ENCODE measurements at regions not wholly inside any gene's neighbourhood (a gene's known extent, or its start where the extent isn't known, plus 50 kb on each side); places are given as distances from the start of the nearest gene placed in this dataset.

DNA sequence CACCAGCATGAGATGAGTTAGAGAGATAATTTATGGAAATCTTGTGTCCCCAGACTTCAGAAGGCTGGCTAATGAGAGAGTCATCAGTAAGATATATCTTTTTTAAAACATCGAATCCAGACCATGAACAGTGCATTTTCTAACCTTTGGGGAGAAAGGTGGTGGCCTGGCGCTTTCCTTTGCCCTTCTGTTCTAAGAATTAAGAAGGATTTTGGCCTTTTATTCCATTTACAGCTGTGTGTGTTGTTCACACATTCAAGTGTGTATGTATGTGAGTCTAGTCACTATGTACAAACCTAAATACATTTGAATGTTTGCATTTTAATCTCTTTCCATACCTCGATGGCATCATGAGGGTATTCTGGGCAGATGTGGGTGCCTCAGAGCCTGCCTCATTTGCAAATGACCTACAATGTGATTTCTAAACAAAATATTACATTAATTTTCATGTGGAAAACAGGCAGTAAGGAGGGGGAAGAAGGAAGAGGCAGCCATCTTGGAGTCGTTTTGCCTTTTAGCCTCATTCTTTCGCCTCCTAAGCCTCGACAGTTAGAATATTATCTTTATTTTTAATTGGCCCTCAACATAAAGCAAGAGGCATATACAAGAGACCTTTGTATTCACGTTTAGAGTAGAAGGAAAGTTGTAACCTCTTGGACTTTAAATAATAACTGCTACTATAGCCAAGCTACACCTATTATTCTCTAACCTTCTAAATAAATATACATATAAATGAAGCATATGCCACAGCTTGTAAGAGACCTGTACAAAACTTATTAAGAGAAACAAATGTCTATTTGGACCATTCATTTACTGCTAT, 125.3 kb upstream of the TMEM161B start:
- Histone ChIP-seq H3K27ac (ENCODE audit: low read depth) (peak overlapping the region; percentile 20; the same call in 1 of the 2 replicates), H2AFZ (no peak overlapping the region), H3K27me3 (ENCODE audit: insufficient read depth) (peaks cover 12% of the 10 kb centered on the region; the same call in 1 of the 2 replicates), H3K9me2 (ENCODE audit: insufficient read depth) (no peaks in the 10 kb centered on the region), H3K4me1 (ENCODE audit: insufficient read depth) (peaks cover 96% of the 10 kb centered on the region), H3F3A (replicated peaks; ENCODE audit: low read depth) (0 out of 2 replicates have a peak, but pooled peaks cover 3% of the 10 kb centered on the region), H3K4me3 (no peak overlapping the region), H3K36me3 (ENCODE audit: insufficient read depth) (no peaks in the 10 kb centered on the region), H4K20me1 (replicated peaks; ENCODE audit: insufficient read depth) (no peaks in the 10 kb centered on the region), H3K4me2 (peak overlapping the region; percentile 37), H3K79me2 (replicated peaks; ENCODE audit: insufficient read depth) (no peaks in the 10 kb centered on the region)
- ATAC-seq = no peak
- Mint-ChIP-seq H3K9me3 (no peaks in the 10 kb centered on the region), H3K27me3 (ENCODE audit: insufficient read depth, low read depth, poor library complexity) (peaks cover 9% of the 10 kb centered on the region), H3K36me3 (ENCODE audit: low read depth) (no peaks in the 10 kb centered on the region), H3K4me3 (no peak overlapping the region), H3K4me1 (peaks cover 81% of the 10 kb centered on the region), H3K27ac (no peak overlapping the region)
- no peak for DNase-seq (ENCODE audit: low spot score)
- TF ChIP-seq CTCF (conservative IDR thresholded peaks at IDR 0.05; ENCODE audit: low read depth in 2 of 2) (no peak), POLR2AphosphoS5 (IDR thresholded peaks at IDR 0.05; ENCODE audit: low read depth) (no peak), NANOG (IDR thresholded peaks at IDR 0.05; ENCODE audit: borderline replicate concordance) (no peak), STAT1 (IDR thresholded peaks at IDR 0.05; ENCODE audit: unreplicated experiment) (no peak), CREB1 (CRISPR knock-in tag; IDR thresholded peaks at IDR 0.05; ENCODE audit: low read depth) (no peak), EZH2 (IDR thresholded peaks at IDR 0.05; ENCODE audit: low read depth, unreplicated experiment) (no peak), EZH2phosphoT487 (IDR thresholded peaks at IDR 0.05; ENCODE audit: unreplicated experiment) (no peak), JUNB (IDR thresholded peaks at IDR 0.05; ENCODE audit: unreplicated experiment) (no peak), ETS1 (IDR thresholded peaks at IDR 0.05) (no peak), ZNF462 (CRISPR knock-in tag; IDR thresholded peaks at IDR 0.05) (no peak), ZNF331 (CRISPR knock-in tag; IDR thresholded peaks at IDR 0.05; ENCODE audit: low read depth) (no peak), ZNF114 (CRISPR knock-in tag; IDR thresholded peaks at IDR 0.05) (no peak)
- TF ChIP-seq, protein P1, sequence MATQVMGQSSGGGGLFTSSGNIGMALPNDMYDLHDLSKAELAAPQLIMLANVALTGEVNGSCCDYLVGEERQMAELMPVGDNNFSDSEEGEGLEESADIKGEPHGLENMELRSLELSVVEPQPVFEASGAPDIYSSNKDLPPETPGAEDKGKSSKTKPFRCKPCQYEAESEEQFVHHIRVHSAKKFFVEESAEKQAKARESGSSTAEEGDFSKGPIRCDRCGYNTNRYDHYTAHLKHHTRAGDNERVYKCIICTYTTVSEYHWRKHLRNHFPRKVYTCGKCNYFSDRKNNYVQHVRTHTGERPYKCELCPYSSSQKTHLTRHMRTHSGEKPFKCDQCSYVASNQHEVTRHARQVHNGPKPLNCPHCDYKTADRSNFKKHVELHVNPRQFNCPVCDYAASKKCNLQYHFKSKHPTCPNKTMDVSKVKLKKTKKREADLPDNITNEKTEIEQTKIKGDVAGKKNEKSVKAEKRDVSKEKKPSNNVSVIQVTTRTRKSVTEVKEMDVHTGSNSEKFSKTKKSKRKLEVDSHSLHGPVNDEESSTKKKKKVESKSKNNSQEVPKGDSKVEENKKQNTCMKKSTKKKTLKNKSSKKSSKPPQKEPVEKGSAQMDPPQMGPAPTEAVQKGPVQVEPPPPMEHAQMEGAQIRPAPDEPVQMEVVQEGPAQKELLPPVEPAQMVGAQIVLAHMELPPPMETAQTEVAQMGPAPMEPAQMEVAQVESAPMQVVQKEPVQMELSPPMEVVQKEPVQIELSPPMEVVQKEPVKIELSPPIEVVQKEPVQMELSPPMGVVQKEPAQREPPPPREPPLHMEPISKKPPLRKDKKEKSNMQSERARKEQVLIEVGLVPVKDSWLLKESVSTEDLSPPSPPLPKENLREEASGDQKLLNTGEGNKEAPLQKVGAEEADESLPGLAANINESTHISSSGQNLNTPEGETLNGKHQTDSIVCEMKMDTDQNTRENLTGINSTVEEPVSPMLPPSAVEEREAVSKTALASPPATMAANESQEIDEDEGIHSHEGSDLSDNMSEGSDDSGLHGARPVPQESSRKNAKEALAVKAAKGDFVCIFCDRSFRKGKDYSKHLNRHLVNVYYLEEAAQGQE (IDR thresholded peaks at IDR 0.05; ENCODE audit: unreplicated experiment) = no peak

Measured in GM23338 (cell line).